ENCODE measurements at regions not wholly inside any gene's neighbourhood (a gene's known extent, or its start where the extent isn't known, plus 50 kb on each side); places are given as distances from the start of the nearest gene placed in this dataset.
"Not testable (repeated sequence)": the region's sequence is repeated elsewhere in the genome, so short reads cannot be mapped to it uniquely, and the experiment has no call there.

DNA sequence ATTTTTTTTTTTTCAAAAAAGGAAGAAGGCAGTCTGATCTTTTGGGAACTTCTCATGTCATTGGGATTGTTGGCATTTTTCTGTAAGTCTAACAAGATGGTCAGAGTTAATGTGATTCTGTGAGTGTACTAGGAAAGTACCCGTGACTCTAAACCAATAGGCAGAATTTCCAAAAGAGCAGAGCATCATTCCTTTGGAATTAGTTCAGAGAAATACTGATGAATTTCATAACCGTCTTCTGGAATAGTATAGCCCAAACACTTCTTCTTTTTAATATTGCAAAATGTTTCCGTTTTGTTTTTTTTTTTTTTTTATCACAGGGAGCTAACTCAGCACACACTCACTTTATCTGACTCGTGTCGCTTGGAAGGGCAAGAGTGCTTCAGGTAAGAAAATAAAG lies 407.4 kb downstream of the DTWD2 start:
- no peaks in the 10 kb centered on the region for H3K4me1 Mint-ChIP-seq
- Histone ChIP-seq H3K4me3 (ENCODE audit: low read length) (no peak overlapping the region), H3K27me3 (ENCODE audit: control insufficient read depth, insufficient read depth, low read length) (no peaks in the 10 kb centered on the region), H3K27ac (ENCODE audit: low read length) (no peak overlapping the region), H3K4me1 (ENCODE audit: control insufficient read depth, insufficient read depth, low read length) (no peaks in the 10 kb centered on the region), H3K36me3 (ENCODE audit: control insufficient read depth, insufficient read depth, low read length) (no peaks in the 10 kb centered on the region), H3K9me3 (ENCODE audit: control insufficient read depth, insufficient read depth, low read length) (no peaks in the 10 kb centered on the region)
- H3K27me3 Mint-ChIP-seq (ENCODE audit: low read depth in 2 of 2) = no peaks in the 10 kb centered on the region
- no peak overlapping the region for H3K27ac Mint-ChIP-seq
- DNase-seq (no peak), ATAC-seq (no peak)
- intact Hi-C loops (cut with micrococcal nuclease) = no loop called here
- TF ChIP-seq, protein P1, sequence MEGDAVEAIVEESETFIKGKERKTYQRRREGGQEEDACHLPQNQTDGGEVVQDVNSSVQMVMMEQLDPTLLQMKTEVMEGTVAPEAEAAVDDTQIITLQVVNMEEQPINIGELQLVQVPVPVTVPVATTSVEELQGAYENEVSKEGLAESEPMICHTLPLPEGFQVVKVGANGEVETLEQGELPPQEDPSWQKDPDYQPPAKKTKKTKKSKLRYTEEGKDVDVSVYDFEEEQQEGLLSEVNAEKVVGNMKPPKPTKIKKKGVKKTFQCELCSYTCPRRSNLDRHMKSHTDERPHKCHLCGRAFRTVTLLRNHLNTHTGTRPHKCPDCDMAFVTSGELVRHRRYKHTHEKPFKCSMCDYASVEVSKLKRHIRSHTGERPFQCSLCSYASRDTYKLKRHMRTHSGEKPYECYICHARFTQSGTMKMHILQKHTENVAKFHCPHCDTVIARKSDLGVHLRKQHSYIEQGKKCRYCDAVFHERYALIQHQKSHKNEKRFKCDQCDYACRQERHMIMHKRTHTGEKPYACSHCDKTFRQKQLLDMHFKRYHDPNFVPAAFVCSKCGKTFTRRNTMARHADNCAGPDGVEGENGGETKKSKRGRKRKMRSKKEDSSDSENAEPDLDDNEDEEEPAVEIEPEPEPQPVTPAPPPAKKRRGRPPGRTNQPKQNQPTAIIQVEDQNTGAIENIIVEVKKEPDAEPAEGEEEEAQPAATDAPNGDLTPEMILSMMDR (IDR thresholded peaks at IDR 0.05) = no peak
- H3K4me3 Mint-ChIP-seq = no peak overlapping the region
- peaks cover 0 to 3% of the 10 kb centered on the region in 2 donors for H3K9me3 Mint-ChIP-seq
- 75% methylated on average over 4 of the region's 5 CpGs for WGBS (ENCODE audit: insufficient coverage)
- no peaks in the 10 kb centered on the region for H3K36me3 Mint-ChIP-seq

DNA sequence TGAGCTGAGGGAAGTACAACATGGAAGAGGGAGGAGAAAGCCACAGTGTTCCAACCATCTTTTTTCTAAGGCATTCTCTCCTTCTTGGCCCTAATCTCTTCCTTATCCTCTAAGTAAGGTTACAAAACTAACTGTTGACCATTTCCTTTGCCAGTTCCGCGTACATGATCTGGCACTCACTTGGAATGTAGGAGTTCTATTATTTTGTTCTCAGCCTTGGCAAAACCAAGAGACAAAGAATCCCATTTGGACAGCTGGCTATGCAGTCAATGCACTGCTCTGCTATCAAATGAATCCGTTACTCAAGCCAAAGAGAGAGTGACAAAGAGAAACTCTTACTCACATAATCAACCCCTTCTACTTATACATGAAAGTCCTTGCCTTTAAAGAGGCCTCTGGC lies 410.3 kb downstream of the DTWD2 start:
- peaks cover 4 to 10% of the 10 kb centered on the region in 2 donors for H3K9me3 Mint-ChIP-seq
- H3K27ac Mint-ChIP-seq = no peak overlapping the region
- DNase-seq (no peak), ATAC-seq (no peak)
- no peaks in the 10 kb centered on the region for H3K4me1 Mint-ChIP-seq
- H3K9me3 ChIP-seq (ENCODE audit: control insufficient read depth, insufficient read depth, low read length) = no peaks in the 10 kb centered on the region
- TF ChIP-seq, protein P1 (IDR thresholded peaks at IDR 0.05) = no peak
- no peak overlapping the region for H3K4me3 Mint-ChIP-seq
- 87% methylated on average over 3 of the region's 3 CpGs for WGBS (ENCODE audit: insufficient coverage)
- no peaks in the 10 kb centered on the region for H3K36me3 ChIP-seq (ENCODE audit: control insufficient read depth, insufficient read depth, low read length)
- H3K36me3 Mint-ChIP-seq = no peaks in the 10 kb centered on the region
- H3K4me1 ChIP-seq (ENCODE audit: control insufficient read depth, insufficient read depth, low read length) = no peaks in the 10 kb centered on the region
- H3K27ac ChIP-seq (ENCODE audit: low read length) = no peak overlapping the region
- H3K27me3 Mint-ChIP-seq (ENCODE audit: low read depth in 2 of 2) = no peaks in the 10 kb centered on the region
- no peak overlapping the region for H3K4me3 ChIP-seq (ENCODE audit: low read length)
- intact Hi-C loops (cut with micrococcal nuclease) = no loop called here
- no peaks in the 10 kb centered on the region for H3K27me3 ChIP-seq (ENCODE audit: control insufficient read depth, insufficient read depth, low read length)

DNA sequence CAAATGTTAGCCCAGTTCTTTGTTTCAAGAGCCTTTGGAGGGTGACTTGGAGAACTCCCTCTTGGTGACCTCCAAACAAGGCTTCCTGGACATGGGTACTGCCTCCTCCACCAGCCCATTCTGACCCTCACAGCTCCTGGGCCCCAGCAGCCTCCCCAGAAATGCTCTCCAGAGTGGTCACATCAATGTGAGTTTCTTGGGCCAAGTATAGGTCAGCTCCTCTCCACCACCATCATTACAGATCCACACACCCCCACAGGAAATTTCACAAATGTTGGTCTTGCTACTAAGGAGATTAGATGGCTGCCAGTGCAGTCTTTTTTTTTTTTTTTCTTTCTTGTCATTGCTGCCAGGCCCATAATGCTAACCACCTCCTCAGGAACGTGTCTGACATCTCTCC lies 410.7 kb downstream of the DTWD2 start:
- H3K9me3 ChIP-seq (ENCODE audit: control insufficient read depth, insufficient read depth, low read length) = no peaks in the 10 kb centered on the region
- no peaks in the 10 kb centered on the region for H3K4me1 ChIP-seq (ENCODE audit: control insufficient read depth, insufficient read depth, low read length)
- DNase-seq (no peak), ATAC-seq (no peak)
- H3K36me3 ChIP-seq (ENCODE audit: control insufficient read depth, insufficient read depth, low read length) = no peaks in the 10 kb centered on the region
- TF ChIP-seq, protein P1 (IDR thresholded peaks at IDR 0.05) = no peak
- no peak overlapping the region for H3K4me3 Mint-ChIP-seq
- no peaks in the 10 kb centered on the region for H3K36me3 Mint-ChIP-seq
- H3K27me3 ChIP-seq (ENCODE audit: control insufficient read depth, insufficient read depth, low read length) = no peaks in the 10 kb centered on the region
- no peaks in the 10 kb centered on the region for H3K4me1 Mint-ChIP-seq
- no peaks in the 10 kb centered on the region for H3K27me3 Mint-ChIP-seq (ENCODE audit: low read depth in 2 of 2)
- H3K4me3 ChIP-seq (ENCODE audit: low read length) = no peak overlapping the region
- no peak overlapping the region for H3K27ac ChIP-seq (ENCODE audit: low read length)
- peaks cover 4 to 10% of the 10 kb centered on the region in 2 donors for H3K9me3 Mint-ChIP-seq
- 60% methylated on average over 1 of the region's 1 CpG for WGBS (ENCODE audit: insufficient coverage)
- intact Hi-C loops (cut with micrococcal nuclease) = no loop called here
- H3K27ac Mint-ChIP-seq = no peak overlapping the region

DNA sequence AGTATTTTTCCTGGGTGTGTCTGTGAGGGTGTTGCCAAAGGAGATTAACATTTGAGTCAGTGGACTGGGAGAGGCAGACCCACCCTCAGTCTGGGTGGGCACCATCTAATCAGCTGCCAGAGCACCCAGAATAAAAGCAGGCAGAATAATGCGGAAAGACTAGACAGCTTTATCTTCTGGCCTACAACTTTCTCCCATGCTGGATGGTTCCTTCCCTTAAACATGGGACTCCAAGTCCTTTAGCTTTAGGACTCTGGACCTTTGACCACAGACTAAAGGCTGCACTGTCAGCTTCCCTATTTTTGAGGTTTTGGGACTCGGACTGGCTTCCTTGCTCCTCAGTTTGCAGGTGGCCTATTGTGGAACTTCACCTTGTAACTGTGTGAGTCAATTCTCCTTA lies 418.1 kb downstream of the DTWD2 start:
- H3K27ac Mint-ChIP-seq; H3K27ac ChIP-seq (ENCODE audit: low read length); ATAC-seq; intact Hi-C loops (cut with micrococcal nuclease); H3K36me3 Mint-ChIP-seq; H3K4me1 Mint-ChIP-seq; H3K9me3 ChIP-seq (ENCODE audit: control insufficient read depth, insufficient read depth, low read length); H3K27me3 ChIP-seq (ENCODE audit: control insufficient read depth, insufficient read depth, low read length); H3K27me3 Mint-ChIP-seq (ENCODE audit: low read depth in 2 of 2); H3K4me3 ChIP-seq (ENCODE audit: low read length); H3K36me3 ChIP-seq (ENCODE audit: control insufficient read depth, insufficient read depth, low read length); H3K4me1 ChIP-seq (ENCODE audit: control insufficient read depth, insufficient read depth, low read length); H3K4me3 Mint-ChIP-seq; DNase-seq: not testable (repeated sequence)
- peaks cover 4 to 10% of the 10 kb centered on the region in 2 donors for H3K9me3 Mint-ChIP-seq
- WGBS (ENCODE audit: insufficient coverage) = 65% methylated on average over 2 of the region's 2 CpGs

DNA sequence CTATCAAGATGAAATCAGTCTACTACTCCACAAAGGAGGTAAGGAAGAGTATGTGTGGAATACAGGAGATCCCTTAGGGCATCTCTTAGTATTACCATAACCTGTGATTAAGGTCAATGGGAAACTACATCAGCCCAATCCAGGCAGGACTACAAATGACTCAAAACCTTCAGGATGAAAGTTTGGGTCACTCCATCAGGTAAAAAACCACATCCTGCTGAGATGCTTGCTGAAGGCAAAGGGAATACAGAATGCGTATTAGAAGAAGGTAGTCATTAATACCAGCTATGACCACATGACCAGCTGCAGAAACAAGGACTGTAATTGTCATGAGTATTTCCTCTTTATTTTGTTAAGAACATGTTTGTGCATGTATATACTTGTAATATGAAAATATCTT lies 418.8 kb downstream of the DTWD2 start:
- H3K27ac Mint-ChIP-seq; H3K36me3 Mint-ChIP-seq; H3K4me1 Mint-ChIP-seq; DNase-seq; intact Hi-C loops (cut with micrococcal nuclease); H3K27ac ChIP-seq (ENCODE audit: low read length); ATAC-seq; H3K4me3 ChIP-seq (ENCODE audit: low read length); H3K27me3 ChIP-seq (ENCODE audit: control insufficient read depth, insufficient read depth, low read length); H3K36me3 ChIP-seq (ENCODE audit: control insufficient read depth, insufficient read depth, low read length); H3K27me3 Mint-ChIP-seq (ENCODE audit: low read depth in 2 of 2); H3K9me3 ChIP-seq (ENCODE audit: control insufficient read depth, insufficient read depth, low read length); H3K4me1 ChIP-seq (ENCODE audit: control insufficient read depth, insufficient read depth, low read length); H3K4me3 Mint-ChIP-seq: not testable (repeated sequence)
- H3K9me3 Mint-ChIP-seq = peaks cover 4 to 10% of the 10 kb centered on the region in 2 donors
- 100% methylated on average over 1 of the region's 1 CpG for WGBS (ENCODE audit: insufficient coverage)
